ENCODE measurements at regions not wholly inside any gene's neighbourhood (a gene's known extent, or its start where the extent isn't known, plus 50 kb on each side); places are given as distances from the start of the nearest gene placed in this dataset.

DNA sequence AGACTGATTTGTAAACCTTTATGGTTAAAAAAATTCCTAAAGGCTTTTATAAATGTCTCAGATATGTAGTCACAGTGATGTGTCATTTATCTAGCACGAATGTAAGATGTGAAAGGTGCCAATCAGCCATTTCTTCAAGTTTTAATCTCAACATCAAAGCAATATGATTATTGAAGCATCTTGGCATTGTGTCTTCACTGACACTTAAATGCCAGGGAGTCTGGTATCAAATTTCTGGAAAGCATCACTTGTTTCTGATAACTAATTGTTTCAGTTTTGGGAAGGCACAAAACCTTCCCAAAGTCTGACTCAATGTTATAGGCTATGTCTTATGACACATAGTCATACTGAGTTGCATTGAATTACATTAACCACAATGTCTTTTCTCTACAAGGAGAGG lies 492.0 kb upstream of the CNTNAP2 start:
- TF ChIP-seq, protein P1, sequence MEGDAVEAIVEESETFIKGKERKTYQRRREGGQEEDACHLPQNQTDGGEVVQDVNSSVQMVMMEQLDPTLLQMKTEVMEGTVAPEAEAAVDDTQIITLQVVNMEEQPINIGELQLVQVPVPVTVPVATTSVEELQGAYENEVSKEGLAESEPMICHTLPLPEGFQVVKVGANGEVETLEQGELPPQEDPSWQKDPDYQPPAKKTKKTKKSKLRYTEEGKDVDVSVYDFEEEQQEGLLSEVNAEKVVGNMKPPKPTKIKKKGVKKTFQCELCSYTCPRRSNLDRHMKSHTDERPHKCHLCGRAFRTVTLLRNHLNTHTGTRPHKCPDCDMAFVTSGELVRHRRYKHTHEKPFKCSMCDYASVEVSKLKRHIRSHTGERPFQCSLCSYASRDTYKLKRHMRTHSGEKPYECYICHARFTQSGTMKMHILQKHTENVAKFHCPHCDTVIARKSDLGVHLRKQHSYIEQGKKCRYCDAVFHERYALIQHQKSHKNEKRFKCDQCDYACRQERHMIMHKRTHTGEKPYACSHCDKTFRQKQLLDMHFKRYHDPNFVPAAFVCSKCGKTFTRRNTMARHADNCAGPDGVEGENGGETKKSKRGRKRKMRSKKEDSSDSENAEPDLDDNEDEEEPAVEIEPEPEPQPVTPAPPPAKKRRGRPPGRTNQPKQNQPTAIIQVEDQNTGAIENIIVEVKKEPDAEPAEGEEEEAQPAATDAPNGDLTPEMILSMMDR (conservative IDR thresholded peaks at IDR 0.05; ENCODE audit: low read depth, low read length), result no peak
- no peak for TF ChIP-seq POLR2A (IDR thresholded peaks at IDR 0.05; ENCODE audit: low read depth, low read length)
- TF ChIP-seq SMC3 (IDR thresholded peaks at IDR 0.05; ENCODE audit: low read depth, low read length), result no peak
- TF ChIP-seq BHLHE40 (IDR thresholded peaks at IDR 0.05; ENCODE audit: low read depth, low read length), result no peak
- TF ChIP-seq MXI1 (IDR thresholded peaks at IDR 0.05; ENCODE audit: borderline replicate concordance, low read depth, low read length), result no peak
- TF ChIP-seq RCOR1 (IDR thresholded peaks at IDR 0.05; ENCODE audit: insufficient replicate concordance, low read length), result no peak
- no peak for TF ChIP-seq CEBPB (IDR thresholded peaks at IDR 0.05; ENCODE audit: low read depth, low read length)
- TF ChIP-seq MAZ (IDR thresholded peaks at IDR 0.05; ENCODE audit: borderline replicate concordance, low read depth, low read length), result no peak
- no peak for TF ChIP-seq RAD21 (IDR thresholded peaks at IDR 0.05; ENCODE audit: low read length)
- no peak for TF ChIP-seq USF2 (IDR thresholded peaks at IDR 0.05; ENCODE audit: low read depth, low read length)
- no peak for TF ChIP-seq FOS (IDR thresholded peaks at IDR 0.05; ENCODE audit: low read depth, low read length)
- no peak for TF ChIP-seq RFX5 (IDR thresholded peaks at IDR 0.05; ENCODE audit: low read depth, low read length)

All from IMR-90 (cell line).